ENCODE measurements at regions not wholly inside any gene's neighbourhood (a gene's known extent, or its start where the extent isn't known, plus 50 kb on each side); places are given as distances from the start of the nearest gene placed in this dataset.
"Not testable (repeated sequence)": the region's sequence is repeated elsewhere in the genome, so short reads cannot be mapped to it uniquely, and the experiment has no call there.

GRCh38 chr15:22262613-22263020, 182.3 kb downstream of the OR4M2 start:
- no peaks in the 10 kb centered on the region for H3K36me3 Mint-ChIP-seq
- no peak overlapping the region for H3K27ac Mint-ChIP-seq
- H3K9me3 Mint-ChIP-seq = peaks cover 5% of the 10 kb centered on the region
- no peak overlapping the region for H3K4me3 Mint-ChIP-seq
- TF ChIP-seq CTCF (conservative IDR thresholded peaks at IDR 0.05) = no peak
- DNase-seq (ENCODE audit: extremely low spot score, unreplicated experiment) = no peak
- H3K4me1 Mint-ChIP-seq (ENCODE audit: unreplicated experiment) = no peaks in the 10 kb centered on the region
- no peaks in the 10 kb centered on the region for H3K27me3 Mint-ChIP-seq

GRCh38 chr15:22263738-22264137, 183.4 kb downstream of the OR4M2 start:
- Mint-ChIP-seq H3K27me3 (no peaks in the 10 kb centered on the region), H3K9me3 (peaks cover 5% of the 10 kb centered on the region), H3K27ac (no peak overlapping the region), H3K4me3 (no peak overlapping the region), H3K4me1 (ENCODE audit: unreplicated experiment) (no peaks in the 10 kb centered on the region), H3K36me3 (no peaks in the 10 kb centered on the region)
- DNase-seq (ENCODE audit: extremely low spot score, unreplicated experiment) = no peak
- no peak for TF ChIP-seq CTCF (conservative IDR thresholded peaks at IDR 0.05)

- not testable (repeated sequence) for DNase-seq (ENCODE audit: extremely low spot score, unreplicated experiment); H3K4me3 Mint-ChIP-seq; H3K9me3 Mint-ChIP-seq; H3K36me3 Mint-ChIP-seq; H3K4me1 Mint-ChIP-seq (ENCODE audit: unreplicated experiment); H3K27me3 Mint-ChIP-seq; H3K27ac Mint-ChIP-seq
Observed at GRCh38 chr15:22264272-22264671, 183.9 kb downstream of the OR4M2 start.

- Mint-ChIP-seq H3K4me1 (ENCODE audit: unreplicated experiment) (no peaks in the 10 kb centered on the region), H3K36me3 (no peaks in the 10 kb centered on the region), H3K27ac (no peak overlapping the region), H3K4me3 (no peak overlapping the region), H3K9me3 (peaks cover under 1% of the 10 kb centered on the region), H3K27me3 (no peaks in the 10 kb centered on the region)
- no peak for TF ChIP-seq CTCF (conservative IDR thresholded peaks at IDR 0.05)
- DNase-seq (ENCODE audit: extremely low spot score, unreplicated experiment) = peak; percentile 62
Observed at GRCh38 chr15:22265056-22265945, 185.0 kb downstream of the OR4M2 start.

GRCh38 chr15:22265970-22266369, 185.6 kb downstream of the OR4M2 start:
- Mint-ChIP-seq H3K4me1 (ENCODE audit: unreplicated experiment) (no peaks in the 10 kb centered on the region), H3K36me3 (no peaks in the 10 kb centered on the region), H3K27ac (no peak overlapping the region)

More at GRCh38 chr15:22265970-22266369, 185.6 kb downstream of the OR4M2 start:
- no peak overlapping the region for H3K4me3 Mint-ChIP-seq
- no peaks in the 10 kb centered on the region for H3K27me3 Mint-ChIP-seq
- TF ChIP-seq CTCF (conservative IDR thresholded peaks at IDR 0.05) = no peak
- no peak for DNase-seq (ENCODE audit: extremely low spot score, unreplicated experiment)
- H3K9me3 Mint-ChIP-seq = peaks cover 4% of the 10 kb centered on the region

All from type B pancreatic cell (in vitro differentiated cells).